HG03045 (cell line): ENCODE measurements at regions not wholly inside any gene's neighbourhood (a gene's known extent, or its start where the extent isn't known, plus 50 kb on each side); places are given as distances from the start of the nearest gene placed in this dataset.

Experiments used
- ATAC-seq: cut with Tn5 transposase; IDR thresholded peaks from one replicate; pipeline ENCODE4 v1.9.1; 2021; ENCODE audit warnings: mild to moderate bottlenecking, moderate library complexity; ENCODE audit not compliant: unreplicated experiment

DNA sequence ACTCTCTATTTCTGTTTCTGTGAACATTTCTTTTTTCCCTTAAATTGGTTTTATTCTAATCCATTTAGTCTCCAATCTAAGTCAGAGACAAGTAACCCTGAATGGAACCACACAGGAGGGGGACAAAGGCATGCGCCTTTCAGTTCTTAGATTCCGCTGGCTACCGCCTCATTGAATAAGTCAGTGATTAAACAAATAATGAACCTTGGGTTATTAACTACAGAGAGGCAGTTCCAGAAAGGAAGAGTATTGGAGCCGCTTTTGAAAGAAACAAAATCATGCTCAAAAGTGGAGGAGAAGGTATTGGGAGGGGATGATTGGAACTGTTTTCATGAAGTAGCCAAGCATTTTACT is 459.8 kb upstream of the DAB1 start:
- ATAC-seq: no peak

DNA sequence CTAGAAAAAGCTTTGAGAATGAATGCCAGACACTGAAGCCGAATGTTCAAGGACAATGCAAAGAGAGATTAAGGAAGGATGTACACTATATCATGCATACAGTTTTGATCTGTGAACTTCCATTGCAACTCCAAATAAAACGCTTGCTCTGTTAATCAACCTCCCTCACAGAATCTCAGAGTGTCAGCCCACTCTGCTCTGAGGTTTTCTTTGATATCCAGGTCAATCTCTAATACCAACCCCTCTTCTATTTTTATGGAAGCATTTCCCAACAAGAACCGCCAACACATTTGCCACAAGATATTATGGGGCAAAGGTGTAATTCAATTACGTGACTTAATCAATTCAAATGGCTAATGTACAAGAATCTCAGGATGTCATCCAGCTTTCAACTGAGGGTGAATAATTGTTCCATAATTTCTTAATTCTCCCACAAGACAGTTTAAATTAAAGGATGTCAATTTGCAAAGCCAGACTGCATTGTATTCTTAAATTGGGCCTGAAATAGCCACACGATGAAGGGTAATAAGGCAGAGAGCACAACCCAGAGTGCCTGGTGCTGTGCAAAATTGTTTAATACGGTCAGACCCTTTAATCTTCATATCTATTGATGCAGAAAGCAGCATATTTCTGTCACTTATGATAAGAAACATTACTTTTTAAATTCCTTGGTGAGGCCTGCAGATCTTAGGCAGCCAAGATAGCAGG is 459.2 kb upstream of the DAB1 start:
- ATAC-seq: no peak

GRCh38 chr1:57882072-57882471 is 458.2 kb upstream of the DAB1 start:
- ATAC-seq: no peak

- no peak for ATAC-seq
Measured at GRCh38 chr1:57881639-57882038, 457.8 kb upstream of the DAB1 start.

GRCh38 chr1:57879700-57880099 is 455.8 kb upstream of the DAB1 start:
- ATAC-seq: no peak

GRCh38 chr1:57874418-57874877 is 450.6 kb upstream of the DAB1 start:
- ATAC-seq: no peak

GRCh38 chr1:57872913-57873312 is 449.1 kb upstream of the DAB1 start:
- ATAC-seq: no peak

DNA sequence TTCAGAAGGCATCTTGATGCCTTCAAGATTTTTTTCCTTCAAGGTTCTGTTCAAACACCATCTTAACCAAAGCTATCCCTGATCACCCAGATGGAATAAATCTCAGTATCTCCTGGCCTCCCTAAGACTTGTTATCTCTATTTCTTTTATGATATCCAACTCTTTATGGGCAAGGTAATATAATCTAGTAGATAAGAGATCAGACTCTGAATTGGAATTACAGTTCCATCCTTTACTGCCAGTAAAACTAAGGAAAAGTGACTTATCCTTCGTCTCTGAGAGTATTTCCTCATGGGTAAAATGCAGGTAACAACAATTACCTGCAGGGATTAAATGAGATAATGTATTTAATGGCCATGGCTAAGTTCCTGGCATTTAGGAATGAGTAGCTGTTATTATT is 445.0 kb upstream of the DAB1 start:
- ATAC-seq: no peak

DNA sequence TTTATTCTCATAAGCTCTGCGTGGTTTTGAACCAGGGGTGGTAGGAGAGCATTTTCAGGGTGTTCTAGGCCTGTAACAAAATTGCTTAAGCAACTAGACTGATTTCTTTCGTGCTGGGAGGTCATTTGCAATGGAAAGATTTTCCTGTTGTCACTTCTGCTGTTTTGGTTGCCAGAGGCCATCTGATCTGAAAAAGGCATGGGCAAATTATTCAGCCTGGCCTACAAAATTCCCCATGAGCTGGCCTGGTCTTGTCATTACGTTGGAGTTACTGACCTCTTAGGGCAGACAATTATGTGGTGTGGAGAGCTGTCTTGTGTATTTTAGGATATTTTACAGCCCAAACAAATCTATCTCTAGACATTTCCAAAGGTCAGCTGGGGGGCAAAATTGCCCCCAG is 444.4 kb upstream of the DAB1 start:
- no peak for ATAC-seq

DNA sequence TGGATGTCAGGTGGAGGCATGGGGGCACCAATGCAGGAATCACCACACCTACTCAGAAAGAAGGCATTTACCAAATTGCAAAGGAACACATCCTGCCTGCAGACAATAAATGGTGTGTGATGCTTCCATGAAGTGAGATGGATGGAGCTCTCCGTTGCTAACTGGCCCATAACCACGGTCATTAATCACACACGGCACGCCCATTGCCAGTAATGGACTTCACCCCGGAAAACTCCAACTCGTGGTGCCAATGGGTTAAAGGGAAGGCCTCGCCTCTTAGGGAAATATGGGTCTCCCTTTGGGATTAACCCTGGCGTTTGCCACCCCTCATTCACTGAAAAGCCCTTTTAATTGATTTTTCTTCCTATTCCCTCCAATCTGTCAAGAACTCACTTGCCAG is 443.1 kb upstream of the DAB1 start:
- no peak for ATAC-seq

- ATAC-seq: no peak
Measured at GRCh38 chr1:57860931-57861565, 437.2 kb upstream of the DAB1 start.

DNA sequence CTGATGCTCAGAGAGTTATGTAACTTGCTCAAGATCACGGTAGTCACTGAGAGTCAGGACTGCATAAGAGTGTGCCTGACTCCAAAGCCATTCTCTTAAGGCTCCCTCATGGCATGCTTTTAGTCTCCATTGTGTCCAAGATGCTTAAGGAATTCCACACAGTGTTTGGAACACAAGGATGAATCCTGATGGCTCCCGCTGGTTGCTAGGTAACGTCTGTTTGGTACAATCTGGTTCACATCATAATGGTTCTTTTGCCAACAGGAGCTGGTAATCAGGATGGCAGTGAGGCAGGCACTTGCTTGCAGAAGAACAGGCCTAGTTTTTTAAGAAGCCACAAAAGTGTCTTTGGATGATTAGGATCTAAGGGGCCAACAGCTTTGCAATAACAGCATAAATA is 436.5 kb upstream of the DAB1 start:
- ATAC-seq: no peak

DNA sequence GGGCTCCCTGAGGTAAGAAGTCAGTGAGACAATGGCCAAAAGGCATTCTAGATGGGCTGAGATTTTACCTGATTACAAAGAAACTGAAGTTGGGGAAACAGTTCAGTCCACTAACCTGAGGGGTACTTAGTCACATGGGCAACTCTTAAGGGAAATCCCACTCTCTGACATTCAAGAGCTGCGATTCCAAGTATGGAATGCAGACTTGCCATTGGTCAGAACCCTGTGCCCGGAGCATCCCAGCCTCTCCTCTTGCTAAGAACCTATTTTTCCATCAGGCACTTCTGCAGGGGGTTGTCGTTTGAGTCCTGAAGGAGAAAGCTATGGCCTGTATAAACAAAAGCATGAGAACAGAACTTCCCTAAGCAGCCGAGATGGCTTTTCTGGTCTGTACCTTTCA is 434.9 kb upstream of the DAB1 start:
- ATAC-seq: no peak

DNA sequence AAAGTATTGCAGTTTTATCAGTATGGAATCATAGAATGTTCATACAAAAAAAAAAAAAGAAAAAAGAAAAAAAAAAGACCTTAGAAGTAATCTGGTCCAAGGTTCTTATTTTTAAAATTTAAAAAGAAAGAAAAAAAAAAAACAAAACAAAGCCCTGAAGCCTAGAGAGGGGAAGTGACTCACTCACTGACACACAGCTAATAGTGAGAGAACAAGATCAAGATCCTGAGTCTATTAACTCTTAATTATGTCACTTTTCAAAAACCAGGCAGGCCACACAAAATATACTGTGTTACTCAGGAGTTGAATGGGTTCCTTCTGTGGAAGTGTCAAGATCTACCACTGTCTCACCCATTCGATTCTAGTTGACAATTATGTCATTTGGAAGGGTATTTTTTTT is 433.9 kb upstream of the DAB1 start:
- ATAC-seq: no peak

- ATAC-seq: no peak
Measured at GRCh38 chr1:57854436-57854835, 430.6 kb upstream of the DAB1 start.

GRCh38 chr1:57850176-57850940 is 426.5 kb upstream of the DAB1 start:
- ATAC-seq: no peak

GRCh38 chr1:57848406-57848805 is 424.5 kb upstream of the DAB1 start:
- ATAC-seq: no peak

- no peak for ATAC-seq
Measured at GRCh38 chr1:57845041-57845440, 421.2 kb upstream of the DAB1 start.

DNA sequence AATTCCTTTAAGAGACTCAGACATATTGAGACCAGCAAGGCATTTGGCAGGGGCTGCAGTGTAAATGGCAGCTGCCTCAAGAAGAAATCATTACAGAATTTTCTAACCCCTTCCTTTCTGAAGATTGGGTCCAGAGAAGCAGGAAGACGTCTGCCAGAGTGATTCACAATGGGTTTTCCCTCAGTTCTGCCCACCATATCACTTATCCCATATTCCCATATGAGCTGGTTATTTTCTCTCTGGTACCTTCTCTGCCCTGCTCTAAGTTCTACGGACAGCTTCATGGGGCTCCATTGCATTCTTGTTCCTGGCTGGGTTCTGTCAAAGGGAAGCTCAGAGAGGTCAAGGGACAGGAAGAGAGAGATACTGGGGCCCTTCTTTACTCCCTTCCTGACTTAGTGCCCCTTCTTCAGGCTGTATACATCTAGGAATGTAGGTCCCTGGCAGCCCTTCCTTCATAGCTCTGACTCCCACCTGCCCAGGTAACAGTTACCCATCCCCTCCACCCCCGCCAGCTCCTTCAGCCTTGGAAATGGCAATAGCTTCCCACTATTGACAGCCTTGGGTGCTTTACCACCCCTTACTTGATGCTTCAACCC is 420.6 kb upstream of the DAB1 start:
- no peak for ATAC-seq

GRCh38 chr1:57843760-57844159 is 419.9 kb upstream of the DAB1 start:
- ATAC-seq: no peak

GRCh38 chr1:57839526-57839925 is 415.7 kb upstream of the DAB1 start:
- no peak for ATAC-seq

GRCh38 chr1:57839067-57839466 is 415.2 kb upstream of the DAB1 start:
- ATAC-seq: no peak
